UCSD-AML1 (cell line): ENCODE measurements at regions not wholly inside any gene's neighbourhood (a gene's known extent, or its start where the extent isn't known, plus 50 kb on each side); places are given as distances from the start of the nearest gene placed in this dataset.

ENCODE experiments used
- DNase-seq: peaks from one replicate; lab custom pipeline; 2025; ENCODE audit not compliant: unreplicated experiment; lab: John Stamatoyannopoulos, UW

DNA sequence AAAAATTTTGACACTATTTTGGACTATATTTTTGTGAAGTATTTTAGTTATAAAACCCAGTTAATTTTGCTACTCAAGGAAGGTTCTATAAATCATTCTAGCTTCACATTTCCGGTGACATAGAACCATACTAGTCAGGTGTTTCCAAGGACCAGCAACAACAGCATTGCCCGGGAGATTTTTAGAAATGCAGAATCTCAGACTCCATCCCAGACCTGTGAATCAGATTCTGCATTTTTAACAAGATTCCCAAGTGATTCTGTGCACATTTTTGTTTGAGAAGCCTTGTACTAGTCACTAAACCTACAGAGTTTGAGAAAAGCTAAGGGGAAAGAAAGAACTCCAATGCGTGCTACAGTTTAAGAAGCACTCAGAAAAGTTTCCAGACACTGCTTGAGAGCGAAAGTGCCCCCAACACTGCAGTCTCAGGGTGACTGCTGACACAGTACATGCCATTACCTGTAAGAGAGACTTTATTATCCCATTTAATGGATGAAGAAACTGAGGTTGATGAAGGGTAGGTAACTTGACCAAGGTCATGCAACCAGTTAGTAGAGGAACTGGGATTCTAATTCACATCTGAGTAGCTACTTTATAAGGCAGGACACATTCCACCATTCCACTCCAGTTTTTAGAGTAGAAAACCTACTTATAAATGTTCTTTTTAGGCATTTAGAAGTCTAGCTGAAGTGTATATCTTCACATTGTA, 49.7 kb upstream of the USP3 start:
- no peak for DNase-seq
